ENCODE measurements at regions not wholly inside any gene's neighbourhood (a gene's known extent, or its start where the extent isn't known, plus 50 kb on each side); places are given as distances from the start of the nearest gene placed in this dataset.

DNA sequence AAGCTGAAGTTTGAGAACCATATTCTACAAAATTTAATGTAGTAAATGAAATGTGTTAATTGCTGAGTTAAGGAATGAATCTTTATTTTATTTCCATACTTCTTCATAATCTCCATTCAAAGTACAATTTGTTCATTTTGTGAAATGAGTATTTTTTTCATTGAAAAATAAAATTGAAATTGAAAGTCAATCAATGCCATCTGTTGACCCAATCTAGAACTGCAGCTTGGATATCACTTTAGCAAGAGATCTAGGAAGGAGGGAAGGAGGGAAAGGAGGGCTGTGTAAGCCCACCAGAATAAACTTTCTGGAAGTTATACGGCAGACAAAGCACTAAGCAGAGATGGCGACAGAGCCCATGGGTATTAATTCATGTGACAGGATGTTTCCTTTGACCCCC, 128.4 kb downstream of the ZMAT1 start:
- DNase-seq (ENCODE audit: low spot score), result no peak
- CTCF ChIA-PET, result no interaction called here

DNA sequence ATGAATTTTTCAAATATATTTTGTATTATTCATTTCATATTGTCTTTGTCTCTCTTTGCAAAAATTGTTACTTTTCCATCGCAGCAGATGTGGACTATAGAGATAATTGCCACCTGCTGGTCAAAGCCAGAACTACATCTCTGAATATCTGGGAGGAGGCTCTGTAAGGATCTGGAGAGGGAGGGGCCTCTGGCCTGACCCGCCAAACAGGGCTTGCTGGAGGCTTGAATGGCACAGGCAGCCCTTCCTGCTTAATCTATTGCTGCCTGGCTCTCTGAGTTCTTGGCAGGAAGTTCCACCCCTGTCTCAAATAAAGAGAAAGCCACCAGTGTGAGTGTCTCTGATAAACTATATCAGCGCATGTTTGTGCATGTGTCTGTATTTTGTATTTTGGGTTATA, 132.4 kb downstream of the ZMAT1 start:
- DNase-seq (ENCODE audit: low spot score) (peak; percentile 71), ATAC-seq (peak; percentile 100)
- H3K4me3 Mint-ChIP-seq, result peak overlapping the region; percentile 33; the same call in 1 of the 2 replicates
- no peak for TF ChIP-seq MXD4 (CRISPR knock-in tag; IDR thresholded peaks at IDR 0.05; ENCODE audit: borderline replicate concordance)
- TF ChIP-seq, protein P1, sequence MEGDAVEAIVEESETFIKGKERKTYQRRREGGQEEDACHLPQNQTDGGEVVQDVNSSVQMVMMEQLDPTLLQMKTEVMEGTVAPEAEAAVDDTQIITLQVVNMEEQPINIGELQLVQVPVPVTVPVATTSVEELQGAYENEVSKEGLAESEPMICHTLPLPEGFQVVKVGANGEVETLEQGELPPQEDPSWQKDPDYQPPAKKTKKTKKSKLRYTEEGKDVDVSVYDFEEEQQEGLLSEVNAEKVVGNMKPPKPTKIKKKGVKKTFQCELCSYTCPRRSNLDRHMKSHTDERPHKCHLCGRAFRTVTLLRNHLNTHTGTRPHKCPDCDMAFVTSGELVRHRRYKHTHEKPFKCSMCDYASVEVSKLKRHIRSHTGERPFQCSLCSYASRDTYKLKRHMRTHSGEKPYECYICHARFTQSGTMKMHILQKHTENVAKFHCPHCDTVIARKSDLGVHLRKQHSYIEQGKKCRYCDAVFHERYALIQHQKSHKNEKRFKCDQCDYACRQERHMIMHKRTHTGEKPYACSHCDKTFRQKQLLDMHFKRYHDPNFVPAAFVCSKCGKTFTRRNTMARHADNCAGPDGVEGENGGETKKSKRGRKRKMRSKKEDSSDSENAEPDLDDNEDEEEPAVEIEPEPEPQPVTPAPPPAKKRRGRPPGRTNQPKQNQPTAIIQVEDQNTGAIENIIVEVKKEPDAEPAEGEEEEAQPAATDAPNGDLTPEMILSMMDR (IDR thresholded peaks at IDR 0.05), result peak; percentile 59
- H3K27ac Mint-ChIP-seq, result no peak overlapping the region
- no peaks in the 10 kb centered on the region; the same call in 1 of the 2 replicates for H3K27me3 Mint-ChIP-seq (ENCODE audit: low read depth)
- H3K4me1 Mint-ChIP-seq, result no peaks in the 10 kb centered on the region; the same call in 1 of the 2 replicates
- H3K9me3 Mint-ChIP-seq, result no peaks in the 10 kb centered on the region
- ChIA-PET POLR2A (no interaction called here), CTCF (no interaction called here)
- no peaks in the 10 kb centered on the region for H3K36me3 Mint-ChIP-seq

More for the DNA sequence above, 128.4 kb downstream of the ZMAT1 start:
- Mint-ChIP-seq H3K4me3 (no peak overlapping the region), H3K27ac (no peak overlapping the region), H3K27me3 (ENCODE audit: low read depth) (peaks cover 4% of the 10 kb centered on the region; the same call in 1 of the 2 replicates), H3K36me3 (no peaks in the 10 kb centered on the region), H3K9me3 (no peaks in the 10 kb centered on the region), H3K4me1 (no peaks in the 10 kb centered on the region; the same call in 1 of the 2 replicates)
- no peak for ATAC-seq
- POLR2A ChIA-PET, result no interaction called here
- no peak for TF ChIP-seq ZNF121 (CRISPR knock-in tag; IDR thresholded peaks at IDR 0.05)
- TF ChIP-seq, protein P2, sequence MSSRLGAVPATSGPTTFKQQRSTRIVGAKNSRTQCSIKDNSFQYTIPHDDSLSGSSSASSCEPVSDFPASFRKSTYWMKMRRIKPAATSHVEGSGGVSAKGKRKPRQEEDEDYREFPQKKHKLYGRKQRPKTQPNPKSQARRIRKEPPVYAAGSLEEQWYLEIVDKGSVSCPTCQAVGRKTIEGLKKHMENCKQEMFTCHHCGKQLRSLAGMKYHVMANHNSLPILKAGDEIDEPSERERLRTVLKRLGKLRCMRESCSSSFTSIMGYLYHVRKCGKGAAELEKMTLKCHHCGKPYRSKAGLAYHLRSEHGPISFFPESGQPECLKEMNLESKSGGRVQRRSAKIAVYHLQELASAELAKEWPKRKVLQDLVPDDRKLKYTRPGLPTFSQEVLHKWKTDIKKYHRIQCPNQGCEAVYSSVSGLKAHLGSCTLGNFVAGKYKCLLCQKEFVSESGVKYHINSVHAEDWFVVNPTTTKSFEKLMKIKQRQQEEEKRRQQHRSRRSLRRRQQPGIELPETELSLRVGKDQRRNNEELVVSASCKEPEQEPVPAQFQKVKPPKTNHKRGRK (CRISPR knock-in tag; IDR thresholded peaks at IDR 0.05; ENCODE audit: borderline replicate concordance), result no peak
- TF ChIP-seq, protein P3, sequence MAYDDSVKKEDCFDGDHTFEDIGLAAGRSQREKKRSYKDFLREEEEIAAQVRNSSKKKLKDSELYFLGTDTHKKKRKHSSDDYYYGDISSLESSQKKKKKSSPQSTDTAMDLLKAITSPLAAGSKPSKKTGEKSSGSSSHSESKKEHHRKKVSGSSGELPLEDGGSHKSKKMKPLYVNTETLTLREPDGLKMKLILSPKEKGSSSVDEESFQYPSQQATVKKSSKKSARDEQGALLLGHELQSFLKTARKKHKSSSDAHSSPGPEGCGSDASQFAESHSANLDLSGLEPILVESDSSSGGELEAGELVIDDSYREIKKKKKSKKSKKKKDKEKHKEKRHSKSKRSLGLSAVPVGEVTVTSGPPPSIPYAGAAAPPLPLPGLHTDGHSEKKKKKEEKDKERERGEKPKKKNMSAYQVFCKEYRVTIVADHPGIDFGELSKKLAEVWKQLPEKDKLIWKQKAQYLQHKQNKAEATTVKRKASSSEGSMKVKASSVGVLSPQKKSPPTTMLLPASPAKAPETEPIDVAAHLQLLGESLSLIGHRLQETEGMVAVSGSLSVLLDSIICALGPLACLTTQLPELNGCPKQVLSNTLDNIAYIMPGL (CRISPR knock-in tag; IDR thresholded peaks at IDR 0.05), result no peak
- TF ChIP-seq CREB1 (CRISPR knock-in tag; IDR thresholded peaks at IDR 0.05), result no peak
- no peak for TF ChIP-seq ELF4 (CRISPR knock-in tag; IDR thresholded peaks at IDR 0.05; ENCODE audit: low read depth)
- TF ChIP-seq, protein P4, sequence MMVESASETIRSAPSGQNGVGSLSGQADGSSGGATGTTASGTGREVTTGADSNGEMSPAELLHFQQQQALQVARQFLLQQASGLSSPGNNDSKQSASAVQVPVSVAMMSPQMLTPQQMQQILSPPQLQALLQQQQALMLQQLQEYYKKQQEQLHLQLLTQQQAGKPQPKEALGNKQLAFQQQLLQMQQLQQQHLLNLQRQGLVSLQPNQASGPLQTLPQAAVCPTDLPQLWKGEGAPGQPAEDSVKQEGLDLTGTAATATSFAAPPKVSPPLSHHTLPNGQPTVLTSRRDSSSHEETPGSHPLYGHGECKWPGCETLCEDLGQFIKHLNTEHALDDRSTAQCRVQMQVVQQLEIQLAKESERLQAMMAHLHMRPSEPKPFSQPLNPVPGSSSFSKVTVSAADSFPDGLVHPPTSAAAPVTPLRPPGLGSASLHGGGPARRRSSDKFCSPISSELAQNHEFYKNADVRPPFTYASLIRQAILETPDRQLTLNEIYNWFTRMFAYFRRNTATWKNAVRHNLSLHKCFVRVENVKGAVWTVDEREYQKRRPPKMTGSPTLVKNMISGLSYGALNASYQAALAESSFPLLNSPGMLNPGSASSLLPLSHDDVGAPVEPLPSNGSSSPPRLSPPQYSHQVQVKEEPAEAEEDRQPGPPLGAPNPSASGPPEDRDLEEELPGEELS (CRISPR knock-in tag; IDR thresholded peaks at IDR 0.05), result no peak

DNA sequence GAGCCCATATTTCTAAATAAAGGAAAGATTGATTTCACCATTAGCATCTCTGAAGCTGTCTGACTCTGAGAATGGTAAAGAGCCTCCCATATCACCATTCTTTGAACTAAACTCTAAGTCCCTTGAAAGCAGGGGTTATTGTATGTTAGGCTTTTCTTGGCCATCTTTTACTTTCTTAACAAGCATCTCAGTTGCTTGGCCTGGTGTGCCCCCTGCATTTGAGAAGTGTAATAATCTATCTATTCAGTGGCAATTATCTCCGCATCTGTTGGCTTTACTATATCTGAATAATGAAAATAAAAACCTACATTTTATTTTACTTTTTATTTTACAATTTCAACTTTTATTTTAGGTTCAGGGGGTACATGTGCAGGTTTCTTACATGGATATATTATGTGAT, 128.3 kb upstream of the ARMCX2 start:
- H3K36me3 Mint-ChIP-seq, result no peaks in the 10 kb centered on the region
- no peak overlapping the region for H3K27ac Mint-ChIP-seq
- TF ChIP-seq ZNF219 (CRISPR knock-in tag; IDR thresholded peaks at IDR 0.05; ENCODE audit: borderline replicate concordance), result no peak
- TF ChIP-seq, protein P1 (IDR thresholded peaks at IDR 0.05), result no peak
- TF ChIP-seq GABPB1 (CRISPR knock-in tag; IDR thresholded peaks at IDR 0.05), result no peak
- TF ChIP-seq, protein P5, sequence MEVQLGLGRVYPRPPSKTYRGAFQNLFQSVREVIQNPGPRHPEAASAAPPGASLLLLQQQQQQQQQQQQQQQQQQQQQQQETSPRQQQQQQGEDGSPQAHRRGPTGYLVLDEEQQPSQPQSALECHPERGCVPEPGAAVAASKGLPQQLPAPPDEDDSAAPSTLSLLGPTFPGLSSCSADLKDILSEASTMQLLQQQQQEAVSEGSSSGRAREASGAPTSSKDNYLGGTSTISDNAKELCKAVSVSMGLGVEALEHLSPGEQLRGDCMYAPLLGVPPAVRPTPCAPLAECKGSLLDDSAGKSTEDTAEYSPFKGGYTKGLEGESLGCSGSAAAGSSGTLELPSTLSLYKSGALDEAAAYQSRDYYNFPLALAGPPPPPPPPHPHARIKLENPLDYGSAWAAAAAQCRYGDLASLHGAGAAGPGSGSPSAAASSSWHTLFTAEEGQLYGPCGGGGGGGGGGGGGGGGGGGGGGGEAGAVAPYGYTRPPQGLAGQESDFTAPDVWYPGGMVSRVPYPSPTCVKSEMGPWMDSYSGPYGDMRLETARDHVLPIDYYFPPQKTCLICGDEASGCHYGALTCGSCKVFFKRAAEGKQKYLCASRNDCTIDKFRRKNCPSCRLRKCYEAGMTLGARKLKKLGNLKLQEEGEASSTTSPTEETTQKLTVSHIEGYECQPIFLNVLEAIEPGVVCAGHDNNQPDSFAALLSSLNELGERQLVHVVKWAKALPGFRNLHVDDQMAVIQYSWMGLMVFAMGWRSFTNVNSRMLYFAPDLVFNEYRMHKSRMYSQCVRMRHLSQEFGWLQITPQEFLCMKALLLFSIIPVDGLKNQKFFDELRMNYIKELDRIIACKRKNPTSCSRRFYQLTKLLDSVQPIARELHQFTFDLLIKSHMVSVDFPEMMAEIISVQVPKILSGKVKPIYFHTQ (CRISPR knock-in tag; IDR thresholded peaks at IDR 0.05), result no peak
- no peak for TF ChIP-seq ZBTB21 (CRISPR knock-in tag; IDR thresholded peaks at IDR 0.05; ENCODE audit: borderline replicate concordance)
- TF ChIP-seq FOXK1 (CRISPR knock-in tag; IDR thresholded peaks at IDR 0.05), result no peak
- no peak for TF ChIP-seq ZNF232 (CRISPR knock-in tag; IDR thresholded peaks at IDR 0.05)
- no peak for TF ChIP-seq TP53 (CRISPR knock-in tag; IDR thresholded peaks at IDR 0.05)
- TF ChIP-seq TEAD1 (CRISPR knock-in tag; IDR thresholded peaks at IDR 0.05), result no peak
- no peak overlapping the region for H3K4me3 Mint-ChIP-seq
- DNase-seq (ENCODE audit: low spot score) (no peak), ATAC-seq (no peak)
- H3K4me1 Mint-ChIP-seq, result no peaks in the 10 kb centered on the region
- H3K27me3 Mint-ChIP-seq (ENCODE audit: low read depth), result no peaks in the 10 kb centered on the region
- ChIA-PET CTCF (no interaction called here), POLR2A (no interaction called here)
- peaks cover 12% of the 10 kb centered on the region for H3K9me3 Mint-ChIP-seq
